ENCODE measurements at regions not wholly inside any gene's neighbourhood (a gene's known extent, or its start where the extent isn't known, plus 50 kb on each side); places are given as distances from the start of the nearest gene placed in this dataset.

DNA sequence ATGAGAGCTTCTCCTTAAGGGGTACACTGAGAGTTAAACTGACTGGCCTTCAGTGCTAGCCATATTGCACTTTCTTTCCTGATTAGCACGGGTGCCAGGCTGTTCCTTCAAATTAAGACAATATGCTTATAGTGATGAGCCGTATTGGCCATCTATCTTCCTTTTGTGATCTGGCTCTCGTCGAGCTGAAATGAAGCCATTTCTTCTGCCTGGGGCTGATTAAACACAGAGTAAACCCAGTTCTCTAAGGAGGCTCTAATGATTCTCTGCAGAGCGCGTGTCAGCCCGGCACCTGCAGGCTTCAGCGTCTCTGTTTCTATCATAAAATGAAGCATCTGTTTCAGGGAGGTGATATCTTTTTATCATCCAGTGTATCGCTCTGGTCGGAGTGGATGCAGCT is 107.5 kb upstream of the NR2F2 start:
- no peak for DNase-seq

DNA sequence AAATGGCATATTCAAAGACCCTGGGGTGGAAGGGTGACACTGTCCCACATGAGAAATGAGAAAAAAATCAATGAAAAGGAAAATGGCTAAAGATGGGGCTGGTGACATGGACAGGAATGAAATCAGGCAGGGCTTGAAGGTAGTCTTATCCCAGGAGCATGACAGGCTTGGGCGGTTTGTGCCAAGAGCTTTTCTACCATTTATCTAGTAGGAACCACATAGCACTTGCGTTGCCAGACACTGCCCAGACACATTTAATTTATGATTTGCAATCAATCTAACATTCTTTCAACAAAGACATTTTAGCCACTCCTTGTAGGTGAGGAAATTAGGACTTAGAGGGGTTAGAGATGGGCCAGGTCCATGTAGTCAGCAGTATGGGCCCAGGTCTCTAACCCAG is 106.6 kb upstream of the NR2F2 start:
- DNase-seq: no peak

DNA sequence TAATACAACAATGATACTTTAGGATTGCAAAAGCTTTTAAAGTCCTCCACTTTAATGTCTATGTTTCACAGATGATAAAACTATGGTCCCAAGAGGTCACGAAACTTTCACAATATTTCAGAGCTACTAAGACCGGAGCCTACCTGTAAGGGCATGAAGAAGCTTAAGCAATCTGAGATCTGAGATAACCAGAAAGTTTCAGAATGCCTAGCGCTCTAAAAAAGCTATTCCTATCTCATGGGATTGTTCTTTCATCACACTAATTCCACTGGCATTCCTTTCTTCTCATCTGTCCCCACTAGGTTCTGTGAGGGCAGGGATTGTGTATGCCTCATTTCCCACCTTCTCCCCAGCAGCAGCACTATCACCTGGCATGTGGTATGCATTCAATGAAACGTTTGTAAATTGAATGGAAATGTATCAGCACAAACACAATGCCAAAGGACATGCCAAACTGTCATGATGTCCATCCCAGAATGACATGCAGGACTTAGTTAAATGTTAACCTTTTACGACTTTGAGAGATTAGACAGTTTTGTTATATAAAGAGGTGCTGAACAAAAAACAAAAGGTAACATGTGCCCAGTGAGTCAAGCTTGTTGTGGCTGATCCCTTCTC is 104.7 kb upstream of the NR2F2 start:
- no peak for DNase-seq

DNA sequence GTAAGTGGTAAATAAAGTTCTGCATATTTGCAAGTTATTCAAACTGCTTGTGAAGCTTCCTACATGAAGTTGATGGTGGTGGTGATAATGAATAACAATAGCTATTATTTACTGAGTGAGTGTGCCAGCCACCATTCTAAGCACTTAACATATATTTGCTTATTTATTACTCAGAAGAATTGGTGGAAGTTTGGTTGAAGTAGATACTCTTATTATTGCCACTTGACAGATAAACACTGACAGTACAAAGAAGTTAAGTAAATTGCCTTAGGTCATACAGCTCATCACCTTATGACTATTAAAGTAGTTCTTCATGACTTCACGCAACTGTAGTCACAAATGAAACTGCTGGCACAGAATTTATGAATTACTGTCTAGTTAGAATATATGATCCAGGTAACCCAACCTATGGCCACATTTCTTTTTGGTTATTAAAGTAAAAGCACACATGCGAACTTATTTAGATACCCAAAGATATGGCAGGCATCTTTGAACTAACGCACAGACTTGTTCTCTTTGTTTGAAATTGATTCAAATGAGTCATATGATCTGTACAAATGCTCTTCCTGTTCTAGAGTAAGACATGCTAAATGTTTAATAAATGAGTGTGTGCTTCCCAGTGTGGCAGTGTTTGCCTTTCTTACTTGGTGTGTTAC is 99.8 kb upstream of the NR2F2 start:
- DNase-seq: no peak

DNA sequence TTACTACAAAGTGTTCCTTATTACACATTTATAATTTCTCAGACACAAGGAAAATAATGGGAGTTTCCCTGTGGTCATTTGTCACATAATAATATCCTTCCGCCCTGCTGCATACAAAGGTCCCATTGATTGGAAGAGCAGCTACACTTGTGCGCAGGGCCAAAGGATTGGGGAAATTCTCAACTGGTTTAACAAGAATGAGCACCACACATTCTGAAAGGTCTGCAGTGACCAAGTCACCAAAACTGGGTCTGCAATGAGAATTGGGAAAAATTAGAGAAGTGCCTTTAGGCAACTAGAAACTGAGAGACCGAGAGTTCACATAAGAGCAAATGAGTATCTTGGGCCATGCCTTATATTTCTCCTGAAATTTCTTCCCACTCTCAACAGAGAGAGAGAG is 98.2 kb upstream of the NR2F2 start:
- no peak for DNase-seq

DNA sequence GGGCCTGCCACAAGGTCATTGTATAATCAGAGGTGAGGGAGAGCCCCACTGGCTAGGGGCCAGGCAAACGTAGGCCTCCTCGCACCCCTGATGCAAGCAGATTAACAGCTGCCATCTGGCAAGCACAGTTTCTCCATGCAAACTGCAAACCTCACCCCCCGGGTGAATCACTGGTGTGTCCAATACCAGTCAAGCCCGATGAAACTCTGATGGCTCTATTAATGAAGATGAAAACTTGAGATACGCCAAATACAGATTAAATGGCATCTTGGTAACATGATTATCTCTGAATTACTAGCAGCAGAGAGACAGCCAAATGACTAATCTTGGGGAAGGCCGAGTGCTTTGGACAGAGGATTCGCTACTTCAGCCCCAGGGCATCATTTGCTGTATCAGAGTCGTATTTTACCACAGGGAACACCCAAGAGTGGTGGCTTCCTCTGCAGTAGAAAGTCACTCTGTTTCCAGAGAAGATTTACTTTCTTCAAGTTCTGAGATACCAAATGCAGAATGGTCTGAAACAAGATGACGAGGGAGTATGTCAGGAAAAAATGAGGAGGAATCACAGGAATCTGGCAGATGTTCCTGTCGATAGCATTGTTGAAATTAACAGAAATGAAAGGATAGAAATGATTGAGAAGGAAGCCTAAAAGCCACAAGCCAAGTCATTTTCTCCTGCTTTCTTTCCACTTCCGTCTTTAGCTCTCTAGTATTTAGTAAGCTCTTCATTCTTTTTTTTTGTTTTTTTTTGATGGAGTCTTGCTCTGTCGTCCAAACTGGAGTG is 96.2 kb upstream of the NR2F2 start:
- no peak for DNase-seq

DNA sequence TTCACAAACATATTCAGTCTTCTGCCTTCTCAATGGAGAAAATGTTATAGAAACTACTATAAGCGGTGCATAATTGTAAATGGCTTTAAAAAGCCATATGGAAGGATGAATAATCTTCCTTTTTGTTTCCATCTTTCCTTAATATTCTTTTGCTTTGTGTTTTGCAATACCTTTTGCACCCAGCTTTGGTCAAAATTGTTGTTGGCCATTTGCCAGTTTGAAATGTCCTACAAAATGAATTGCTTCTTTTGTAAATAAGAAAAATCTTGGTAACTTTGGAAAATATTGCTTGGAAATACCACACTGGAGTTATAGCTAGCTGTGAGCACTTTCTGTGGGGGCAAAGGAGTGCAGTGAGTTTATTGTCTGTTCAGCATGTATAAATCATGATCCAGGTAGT is 93.5 kb upstream of the NR2F2 start:
- DNase-seq: no peak

DNA sequence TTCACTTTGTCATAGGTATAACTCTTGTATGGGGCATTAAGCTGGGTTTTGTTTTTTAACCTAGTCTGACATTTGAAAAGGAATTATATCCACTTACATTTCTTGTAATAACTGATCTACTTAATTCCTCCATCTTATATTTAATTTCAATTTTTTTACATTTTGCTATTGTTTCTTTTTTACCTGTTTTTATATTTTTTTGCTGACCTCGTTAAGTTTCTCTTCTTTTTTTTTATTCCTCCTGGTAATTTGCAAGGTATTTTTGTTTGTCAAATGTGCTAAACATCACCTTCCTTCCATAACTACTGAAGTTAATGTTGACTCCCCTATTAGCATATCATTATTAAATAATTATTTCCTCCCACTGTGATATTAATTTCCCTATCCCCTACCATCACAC is 87.7 kb upstream of the NR2F2 start:
- DNase-seq: no peak

DNA sequence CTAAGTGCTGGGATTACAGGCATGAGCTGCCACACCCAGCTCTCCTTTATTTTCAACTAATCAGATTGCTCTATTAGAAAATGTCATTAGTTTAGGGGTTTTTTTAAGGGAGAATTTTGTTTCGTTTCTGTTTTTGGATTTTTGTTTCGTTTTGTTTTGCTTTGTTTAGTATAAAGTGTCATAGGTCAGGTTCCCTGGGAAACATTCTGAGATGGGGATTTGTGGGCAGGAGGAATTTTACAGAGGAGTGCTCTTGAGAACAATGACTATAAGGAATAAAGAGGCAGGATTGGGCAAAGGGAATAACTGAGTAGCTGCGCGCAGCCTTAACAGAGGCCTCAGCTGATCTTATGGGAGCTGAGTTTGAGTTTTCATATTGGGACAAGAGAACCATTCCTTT is 86.8 kb upstream of the NR2F2 start:
- DNase-seq: no peak

DNA sequence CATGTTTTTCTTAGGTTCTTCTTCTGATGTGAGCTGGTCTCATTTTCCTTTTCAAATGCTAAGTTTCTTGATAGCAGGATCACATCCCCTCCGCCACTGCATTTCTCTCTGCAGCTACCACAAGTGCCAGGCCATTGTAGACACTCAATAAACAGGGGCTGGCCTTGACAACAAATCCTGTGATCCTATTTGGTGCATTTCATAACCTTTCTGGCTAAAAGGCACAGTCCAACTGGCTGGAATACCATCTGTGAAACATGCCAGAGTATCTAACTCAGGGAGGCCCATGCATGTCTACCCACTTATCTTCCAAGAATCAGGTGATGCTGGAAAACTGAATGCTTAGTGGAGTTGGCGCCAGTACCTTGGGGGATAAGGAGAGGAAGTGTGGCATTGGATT is 85.2 kb upstream of the NR2F2 start:
- no peak for DNase-seq

DNA sequence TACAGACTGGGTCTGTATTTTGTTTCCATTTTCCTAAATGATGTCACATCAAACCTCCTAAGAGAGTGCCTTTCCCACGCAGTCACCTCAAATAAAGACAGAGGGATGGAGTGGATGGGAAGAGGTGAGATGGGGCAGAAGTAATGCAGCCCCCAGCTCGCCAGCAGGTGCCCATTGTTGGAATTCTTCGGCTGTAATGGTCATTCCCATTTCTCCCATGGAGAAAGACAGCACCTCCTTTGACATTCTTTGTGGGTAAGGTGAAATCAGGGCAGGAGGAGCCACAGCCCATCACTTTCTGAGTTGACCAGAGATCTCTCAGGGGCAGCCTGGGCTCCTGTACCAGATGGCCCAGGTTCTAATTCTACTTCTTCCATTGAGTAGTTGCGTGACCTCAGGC is 84.4 kb upstream of the NR2F2 start:
- no peak for DNase-seq

DNA sequence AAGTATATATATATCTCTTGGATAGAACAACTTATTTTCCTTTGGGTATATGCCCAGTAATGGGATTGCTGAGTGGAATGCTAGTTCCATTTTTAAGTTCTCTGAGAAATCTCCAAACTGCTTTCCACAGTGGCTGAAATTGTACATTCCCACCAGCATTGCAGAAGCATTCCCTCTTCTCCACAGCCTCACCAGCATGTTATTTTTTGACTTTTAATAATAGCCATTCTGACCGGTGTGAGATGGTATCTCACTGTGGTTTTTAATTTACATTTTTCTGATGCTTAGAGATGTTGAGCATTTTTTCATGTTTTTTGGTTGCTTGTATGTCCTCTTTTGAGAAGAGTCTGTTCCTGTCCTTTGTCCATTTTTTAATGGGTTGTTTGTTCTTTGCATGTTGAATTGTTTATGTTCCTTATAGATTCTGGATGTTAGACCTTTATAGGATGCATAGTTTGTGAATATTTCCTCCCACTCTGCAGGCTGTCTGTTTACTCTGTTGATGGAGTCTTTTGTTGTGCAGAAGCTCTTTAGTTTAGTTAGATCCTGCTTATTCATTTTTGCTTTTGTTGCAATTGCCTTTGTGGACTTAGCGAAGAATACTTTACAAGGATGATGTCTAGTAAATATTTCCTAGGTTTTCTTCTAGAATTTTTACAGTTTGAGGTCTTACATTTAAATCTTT is 82.7 kb upstream of the NR2F2 start:
- peak in 1 of 2 experiments; percentile 13 for DNase-seq

DNA sequence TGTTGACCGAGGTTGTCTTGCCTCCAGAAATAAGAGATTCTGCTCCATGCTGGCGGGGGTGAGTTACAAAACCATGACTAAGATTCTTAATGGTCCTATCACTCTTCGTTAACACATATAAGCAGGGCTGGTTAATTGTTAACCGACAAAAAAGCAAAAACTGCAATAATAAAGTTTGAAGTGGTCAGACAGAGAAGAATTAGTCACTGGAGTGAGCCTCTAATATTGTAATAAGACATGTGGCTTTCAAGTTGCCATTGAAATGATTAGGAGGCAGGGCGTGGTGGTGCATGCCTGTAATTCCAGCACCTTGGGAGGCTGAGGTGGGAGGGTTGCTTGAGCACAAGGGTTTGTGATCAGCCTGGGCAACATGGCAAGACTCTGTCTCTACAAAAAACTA is 78.4 kb upstream of the NR2F2 start:
- DNase-seq: no peak

DNA sequence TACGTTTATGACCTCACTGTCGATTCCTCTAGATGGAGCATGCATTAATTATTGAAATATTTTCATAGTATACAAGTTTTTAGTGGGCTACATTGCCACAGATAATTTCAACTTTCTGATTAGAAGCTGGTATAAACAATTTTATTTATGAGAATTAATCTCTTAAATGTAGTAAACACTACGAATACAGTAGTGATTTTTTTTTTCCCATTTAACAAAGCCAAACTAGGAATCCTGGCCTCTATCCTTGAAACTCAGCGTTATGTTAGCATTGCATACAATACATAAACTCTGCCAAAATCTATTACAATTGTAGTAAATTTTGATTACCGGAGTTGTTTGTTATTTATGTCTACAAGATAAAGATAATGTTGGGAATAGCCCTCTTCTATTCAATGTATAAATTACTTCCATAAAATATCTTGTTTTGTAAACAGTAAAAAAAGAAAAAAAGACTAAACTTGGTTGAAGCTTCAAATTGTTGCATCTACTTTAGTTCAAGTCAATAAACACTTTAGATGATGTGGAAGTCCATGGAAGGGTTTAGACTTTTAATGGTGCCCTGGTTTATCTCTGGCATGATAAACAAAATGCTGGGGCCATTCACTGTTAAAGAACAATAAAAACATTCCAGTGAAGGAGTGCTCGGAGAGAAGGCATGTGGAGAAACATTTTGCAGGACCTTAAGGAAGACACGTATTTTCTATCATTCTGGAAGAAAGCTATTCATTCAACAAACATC is 77.3 kb upstream of the NR2F2 start:
- no peak for DNase-seq

DNA sequence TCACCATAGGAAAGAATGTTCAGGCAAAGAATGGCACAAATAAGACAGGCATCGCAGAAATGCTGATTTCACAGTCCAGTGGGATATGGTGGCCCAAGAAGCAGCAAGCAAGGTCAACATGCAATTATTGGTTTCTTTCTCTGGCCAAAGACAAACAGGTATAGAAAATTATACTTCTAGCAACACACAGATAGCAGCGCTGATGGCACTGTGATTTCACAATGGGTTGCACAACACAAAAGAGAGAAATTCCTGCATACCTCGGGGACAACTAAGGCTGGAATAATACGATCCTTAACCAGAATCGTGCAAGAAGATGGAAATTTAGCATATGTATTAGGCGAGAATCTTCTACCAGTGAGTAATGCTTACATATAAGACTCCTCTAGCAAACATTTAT is 76.3 kb upstream of the NR2F2 start:
- no peak for DNase-seq

DNA sequence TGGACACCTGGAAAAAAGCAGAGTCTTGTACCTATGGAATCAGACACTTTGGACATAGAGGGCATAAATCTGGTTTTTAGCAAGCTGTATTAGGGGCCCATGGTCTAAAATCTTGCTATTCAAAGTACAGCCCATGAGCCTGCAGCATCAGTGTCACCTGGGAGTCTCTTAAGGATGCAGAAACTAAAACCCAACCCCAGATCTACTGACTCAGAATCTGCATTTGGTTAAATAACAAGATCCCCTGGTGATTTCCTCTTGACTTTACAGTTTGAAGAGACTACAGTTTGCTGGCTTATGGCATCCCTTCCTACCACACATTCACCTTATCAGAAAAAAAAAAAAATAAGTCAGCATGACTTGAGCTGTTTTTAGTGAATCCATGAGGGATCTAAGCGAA is 74.9 kb upstream of the NR2F2 start:
- DNase-seq: no peak

DNA sequence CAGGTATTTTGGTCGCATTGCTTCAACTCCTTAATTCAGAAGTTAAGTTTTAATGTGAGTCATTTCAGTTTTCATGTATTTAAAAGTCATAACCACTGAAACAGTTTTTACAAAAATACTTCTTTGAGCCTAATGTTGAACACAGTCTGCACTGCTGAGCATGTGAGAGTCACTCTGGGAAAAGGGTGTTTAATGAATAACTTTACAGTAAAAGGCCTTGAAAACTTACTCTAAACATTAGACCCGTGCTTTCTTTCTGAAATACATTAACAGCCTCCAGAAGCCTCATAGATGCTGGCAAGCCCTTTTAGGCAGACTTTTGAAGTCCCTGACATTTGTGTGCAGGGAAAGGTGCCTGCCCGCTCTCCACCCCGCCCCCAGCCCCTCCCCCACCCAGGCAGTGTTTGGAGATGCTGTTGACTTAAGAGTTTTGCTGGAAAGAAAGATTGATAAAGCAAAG is 68.9 kb upstream of the NR2F2 start:
- DNase-seq: no peak

DNA sequence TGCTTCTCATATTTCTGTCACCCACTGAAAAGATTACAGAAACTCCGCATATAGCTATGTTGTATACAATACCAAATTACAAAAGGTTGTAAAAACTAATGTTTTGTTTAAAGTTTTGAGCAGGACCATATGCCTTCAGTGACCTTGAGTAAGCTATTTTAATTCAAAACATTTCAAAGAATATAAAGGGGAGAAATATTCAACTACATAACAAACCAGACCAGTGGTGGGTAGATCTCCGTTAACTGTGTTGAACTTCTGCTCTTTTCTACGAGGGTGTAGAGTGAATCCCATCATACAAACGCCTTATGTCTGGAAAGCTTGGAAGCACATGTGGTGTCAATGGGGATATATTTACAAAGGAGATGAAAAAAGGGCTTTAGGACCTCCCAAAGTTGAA is 68.4 kb upstream of the NR2F2 start:
- DNase-seq: no peak

DNA sequence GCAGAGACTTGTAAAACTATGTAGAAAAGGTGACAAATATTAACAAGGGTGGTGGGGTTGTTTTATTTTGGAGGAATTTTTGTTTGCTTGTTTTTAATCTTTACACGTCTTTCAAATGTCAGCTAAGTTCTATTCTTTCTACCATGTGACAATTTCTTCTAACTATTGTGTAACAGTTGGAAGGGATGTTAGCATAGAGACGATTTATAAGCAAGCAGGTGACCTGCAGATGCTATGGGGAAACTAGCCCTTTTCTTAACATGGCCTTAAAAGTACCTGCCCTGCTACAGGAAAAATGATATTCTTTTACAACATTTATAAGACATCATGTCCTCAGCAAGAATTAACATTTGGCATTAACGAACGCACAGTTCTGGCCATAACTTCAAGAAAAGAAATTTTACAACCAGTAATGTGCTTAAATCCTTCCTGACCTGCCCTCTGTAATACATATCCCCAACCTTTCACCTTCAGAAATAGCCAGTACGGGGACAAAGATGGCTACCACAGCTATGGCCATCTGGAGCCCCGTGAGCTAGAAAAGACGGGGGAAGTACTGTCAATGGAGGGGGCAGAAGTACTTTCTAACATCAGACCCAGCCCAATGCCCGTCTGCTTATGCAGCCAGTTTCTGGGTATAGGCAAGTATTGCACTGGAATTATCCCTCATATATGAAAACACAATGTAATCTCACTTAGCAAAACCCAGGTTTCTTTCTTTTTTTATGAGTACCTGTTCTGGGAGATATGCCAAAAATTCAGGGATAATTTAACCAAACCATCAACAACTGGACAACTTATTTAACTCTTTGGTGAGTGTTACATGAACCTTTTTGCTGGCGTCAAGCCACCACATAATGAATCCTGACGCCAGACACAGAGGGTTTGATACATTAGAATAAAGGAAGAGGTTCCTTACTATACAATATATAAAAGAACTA is 67.7 kb upstream of the NR2F2 start:
- peak in 1 of 2 experiments; percentile 32 for DNase-seq

DNA sequence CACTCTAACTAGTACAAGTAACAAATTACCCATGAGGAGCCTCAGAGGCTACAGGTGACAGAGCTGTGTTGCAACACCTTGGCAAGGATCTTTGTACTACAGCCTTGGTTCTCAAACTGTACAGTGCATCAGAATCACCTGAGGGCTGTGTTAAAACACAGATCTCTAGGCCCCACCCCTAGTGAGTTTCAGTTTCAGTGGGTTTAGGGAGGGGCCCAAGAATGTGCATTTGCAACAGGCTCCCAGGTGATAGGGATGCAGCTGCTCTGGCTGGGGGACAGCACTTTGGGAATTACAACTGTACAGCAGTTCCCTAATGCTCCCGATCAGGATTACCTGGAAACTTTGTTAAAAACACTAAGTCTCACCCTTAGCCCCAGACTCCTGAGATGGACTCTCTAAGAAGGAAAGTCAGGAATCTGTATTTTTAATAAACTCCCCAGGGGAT is 66.1 kb upstream of the NR2F2 start:
- no peak for DNase-seq

DNA sequence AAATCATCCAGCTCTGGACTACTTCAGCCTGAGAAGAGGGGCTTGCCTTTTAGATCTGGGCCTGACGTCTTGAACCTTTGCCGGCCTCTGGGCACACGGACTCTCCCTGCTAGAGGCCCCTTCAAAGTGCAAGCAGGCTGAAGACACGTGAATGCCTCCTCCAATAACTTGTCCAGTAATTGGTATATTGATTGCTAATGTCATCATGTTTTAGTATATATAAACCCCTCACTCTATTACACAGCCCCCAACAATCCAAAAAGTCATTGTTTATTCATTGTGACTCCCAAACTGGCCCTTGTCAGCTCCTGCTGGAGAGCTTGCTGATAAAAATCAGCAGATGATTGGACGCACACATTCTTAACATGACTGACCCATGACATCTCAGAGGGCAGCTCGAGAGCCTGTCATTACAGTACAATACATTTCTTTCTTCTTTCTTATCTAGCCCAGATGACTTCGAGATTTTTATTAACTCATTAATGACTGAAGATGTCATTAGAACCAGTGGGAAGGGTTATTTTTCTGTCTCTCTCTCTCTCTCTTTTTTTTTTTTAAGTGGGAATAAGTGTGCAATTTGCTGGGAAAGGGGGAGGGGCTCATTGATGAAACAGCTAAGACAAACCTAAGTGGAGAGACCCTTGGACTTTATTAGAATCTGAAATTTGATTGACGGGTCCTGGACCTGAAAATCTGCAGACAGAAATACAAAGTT is 65.5 kb upstream of the NR2F2 start:
- no peak for DNase-seq
